Activated naive CD4-positive, alpha-beta T cell treated with anti-CD3 and anti-CD28 coated beads for 36 hours (primary cell): ENCODE measurements at regions not wholly inside any gene's neighbourhood (a gene's known extent, or its start where the extent isn't known, plus 50 kb on each side); places are given as distances from the start of the nearest gene placed in this dataset.

Experiments used
- CTCF ChIA-PET: fragments of 350-600 bp; sonication (Branson Sonifier 250); formaldehyde crosslinking; loops from one replicate; lab custom pipeline; 2021; ENCODE audit warnings: antibody characterized with exemption; lab: Charles Lee
- DNase-seq: peaks from one replicate; pipeline ENCODE4 v3.0.0-alpha.2; 2020
- H3K27ac Mint-ChIP-seq: one replicate; pipeline ENCODE4 v1.8.0; 2021; ENCODE audit warnings: mild to moderate bottlenecking, mixed read lengths
- H3K27me3 Mint-ChIP-seq: one replicate; pipeline ENCODE4 v1.8.0; 2021; ENCODE audit warnings: low read depth, mixed read lengths
- H3K36me3 Mint-ChIP-seq: one replicate; pipeline ENCODE4 v1.8.0; 2021; ENCODE audit warnings: low read depth, mixed read lengths
- H3K4me1 Mint-ChIP-seq: one replicate; pipeline ENCODE4 v1.8.0; 2021; ENCODE audit warnings: low read depth, mixed read lengths
- H3K4me3 Mint-ChIP-seq: one replicate; pipeline ENCODE4 v1.8.0; 2021; ENCODE audit warnings: mild to moderate bottlenecking, moderate library complexity, mixed read lengths
- H3K9me3 Mint-ChIP-seq: one replicate; pipeline ENCODE4 v1.8.0; 2021; ENCODE audit warnings: mixed read lengths
- intact Hi-C: fragments of 100-400 bp; cut with micrococcal nuclease; formaldehyde crosslinking; loops from one replicate; pipeline ENCODE4 v1.15.1; 2023

- Mint-ChIP-seq H3K9me3 (no peaks in the 10 kb centered on the region), H3K36me3 (no peaks in the 10 kb centered on the region), H3K27ac (no peak overlapping the region), H3K27me3 (no peaks in the 10 kb centered on the region), H3K4me1 (no peaks in the 10 kb centered on the region), H3K4me3 (no peak overlapping the region)
- CTCF ChIA-PET, result interaction anchor here (0.6 kb wide), 1 partner anchor 210 kb away, joined by 5 read pairs; no protein-coding TSS in a partner anchor
- intact Hi-C loops, result no loop called here
- no peak for DNase-seq
These were observed 588.3 kb downstream of the SPRY1 start for GRCh38 chr4:123984886-123985285.

GRCh38 chr4:123986268-123986798, 589.7 kb downstream of the SPRY1 start:
- no peak for DNase-seq
- H3K27ac Mint-ChIP-seq, result no peak overlapping the region
- no peak overlapping the region for H3K4me3 Mint-ChIP-seq
- H3K27me3 Mint-ChIP-seq, result no peaks in the 10 kb centered on the region
- H3K9me3 Mint-ChIP-seq, result no peaks in the 10 kb centered on the region
- H3K4me1 Mint-ChIP-seq, result no peaks in the 10 kb centered on the region
- CTCF ChIA-PET, result no interaction called here
- intact Hi-C loops, result no loop called here
- no peaks in the 10 kb centered on the region for H3K36me3 Mint-ChIP-seq

GRCh38 chr4:123987408-123987807, 590.8 kb downstream of the SPRY1 start:
- intact Hi-C loops, result no loop called here
- Mint-ChIP-seq H3K4me1 (no peaks in the 10 kb centered on the region), H3K36me3 (no peaks in the 10 kb centered on the region), H3K4me3 (no peak overlapping the region), H3K27me3 (no peaks in the 10 kb centered on the region), H3K9me3 (no peaks in the 10 kb centered on the region), H3K27ac (no peak overlapping the region)
- CTCF ChIA-PET, result no interaction called here
- DNase-seq, result no peak

GRCh38 chr4:123990310-123990870, 593.8 kb downstream of the SPRY1 start:
- CTCF ChIA-PET, result no interaction called here
- intact Hi-C loops, result no loop called here
- Mint-ChIP-seq H3K27me3 (no peaks in the 10 kb centered on the region), H3K9me3 (no peaks in the 10 kb centered on the region), H3K4me1 (no peaks in the 10 kb centered on the region), H3K36me3 (no peaks in the 10 kb centered on the region), H3K4me3 (no peak overlapping the region), H3K27ac (no peak overlapping the region)
- DNase-seq, result no peak

- Mint-ChIP-seq H3K4me3 (no peak overlapping the region), H3K27me3 (no peaks in the 10 kb centered on the region), H3K27ac (no peak overlapping the region), H3K4me1 (no peaks in the 10 kb centered on the region), H3K36me3 (no peaks in the 10 kb centered on the region), H3K9me3 (no peaks in the 10 kb centered on the region)
- CTCF ChIA-PET, result interaction anchor here (0.8 kb wide), 1 partner anchor 32 kb away, joined by 3 read pairs; no protein-coding TSS in a partner anchor
- no peak for DNase-seq
- intact Hi-C loops, result no loop called here
These were observed 598.3 kb downstream of the SPRY1 start for GRCh38 chr4:123994917-123995316.

GRCh38 chr4:123995936-123996335, 599.3 kb downstream of the SPRY1 start:
- CTCF ChIA-PET, result no interaction called here
- Mint-ChIP-seq H3K9me3 (no peaks in the 10 kb centered on the region), H3K36me3 (no peaks in the 10 kb centered on the region), H3K27me3 (no peaks in the 10 kb centered on the region), H3K27ac (no peak overlapping the region), H3K4me3 (no peak overlapping the region), H3K4me1 (no peaks in the 10 kb centered on the region)
- no peak for DNase-seq
- intact Hi-C loops, result no loop called here

- DNase-seq, result no peak
- Mint-ChIP-seq H3K27ac (no peak overlapping the region), H3K9me3 (no peaks in the 10 kb centered on the region), H3K27me3 (no peaks in the 10 kb centered on the region), H3K4me1 (no peaks in the 10 kb centered on the region), H3K36me3 (no peaks in the 10 kb centered on the region), H3K4me3 (no peak overlapping the region)
- CTCF ChIA-PET, result no interaction called here
- intact Hi-C loops, result no loop called here
These were observed 600.3 kb downstream of the SPRY1 start for GRCh38 chr4:123996718-123997510.

- intact Hi-C loops, result no loop called here
- CTCF ChIA-PET, result no interaction called here
- no peak overlapping the region for H3K4me3 Mint-ChIP-seq
- H3K27ac Mint-ChIP-seq, result no peak overlapping the region
- H3K36me3 Mint-ChIP-seq, result no peaks in the 10 kb centered on the region
- no peak for DNase-seq
- H3K9me3 Mint-ChIP-seq, result no peaks in the 10 kb centered on the region
- H3K4me1 Mint-ChIP-seq, result no peaks in the 10 kb centered on the region
- no peaks in the 10 kb centered on the region for H3K27me3 Mint-ChIP-seq
These were observed 601.3 kb downstream of the SPRY1 start for GRCh38 chr4:123997776-123998449.

GRCh38 chr4:124000233-124000632, 603.6 kb downstream of the SPRY1 start:
- H3K4me1 Mint-ChIP-seq, result no peaks in the 10 kb centered on the region
- no peaks in the 10 kb centered on the region for H3K9me3 Mint-ChIP-seq
- CTCF ChIA-PET, result no interaction called here
- intact Hi-C loops, result no loop called here
- H3K4me3 Mint-ChIP-seq, result no peak overlapping the region
- no peak overlapping the region for H3K27ac Mint-ChIP-seq
- H3K36me3 Mint-ChIP-seq, result no peaks in the 10 kb centered on the region
- no peak for DNase-seq
- no peaks in the 10 kb centered on the region for H3K27me3 Mint-ChIP-seq

- Mint-ChIP-seq H3K9me3 (no peaks in the 10 kb centered on the region), H3K36me3 (no peaks in the 10 kb centered on the region), H3K4me1 (peaks cover 6% of the 10 kb centered on the region), H3K27ac (no peak overlapping the region), H3K27me3 (no peaks in the 10 kb centered on the region), H3K4me3 (no peak overlapping the region)
- intact Hi-C loops, result no loop called here
- CTCF ChIA-PET, result no interaction called here
- no peak for DNase-seq
These were observed 619.2 kb downstream of the SPRY1 start for GRCh38 chr4:124015766-124016165.

- Mint-ChIP-seq H3K9me3 (no peaks in the 10 kb centered on the region), H3K4me1 (peaks cover 6% of the 10 kb centered on the region), H3K36me3 (no peaks in the 10 kb centered on the region), H3K27ac (no peak overlapping the region), H3K27me3 (no peaks in the 10 kb centered on the region), H3K4me3 (no peak overlapping the region)
- no peak for DNase-seq
- intact Hi-C loops, result no loop called here
- CTCF ChIA-PET, result no interaction called here
These were observed 620.7 kb downstream of the SPRY1 start for GRCh38 chr4:124017185-124017785.
